ENCODE measurements at regions not wholly inside any gene's neighbourhood (a gene's known extent, or its start where the extent isn't known, plus 50 kb on each side); places are given as distances from the start of the nearest gene placed in this dataset.

DNA sequence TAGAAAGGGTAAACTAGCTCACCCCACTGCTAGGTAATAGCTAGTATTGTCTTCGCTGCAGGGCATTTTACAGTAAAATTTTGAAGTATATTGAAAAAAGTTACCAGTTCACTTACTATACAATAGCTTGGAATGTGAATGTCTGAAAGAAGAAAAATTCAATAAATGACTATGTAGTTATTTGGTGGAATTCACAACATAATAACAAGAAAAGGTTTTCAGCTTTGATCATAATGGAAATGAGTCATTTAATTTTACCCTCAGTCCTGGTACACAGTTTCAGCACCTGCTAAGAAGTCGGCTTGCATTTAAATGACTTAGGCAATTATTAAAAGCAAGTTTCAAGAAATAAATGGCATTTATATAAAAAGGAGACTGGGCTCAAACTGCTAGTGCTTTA, 90.4 kb downstream of the NUP35 start:
- no peak for DNase-seq (ENCODE audit: low spot score)

DNA sequence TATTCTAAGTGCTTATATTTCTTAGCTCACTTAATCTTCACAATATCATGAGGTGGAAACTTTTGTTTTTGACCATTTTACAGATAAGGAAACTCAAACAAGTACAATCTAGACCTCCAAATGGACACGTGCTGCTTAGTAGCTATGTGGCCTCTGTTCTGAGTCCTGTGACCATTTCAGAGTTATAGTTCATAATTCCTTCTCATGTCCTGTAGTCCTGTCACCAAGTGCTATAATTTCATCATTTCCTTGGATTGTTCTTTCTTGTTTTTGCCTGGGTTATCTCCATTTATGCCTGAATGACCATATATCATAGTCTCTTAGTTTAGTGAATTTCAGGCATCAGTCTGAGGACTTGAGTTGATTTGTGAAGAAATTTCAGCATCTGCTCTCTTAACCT, 91.7 kb downstream of the NUP35 start:
- DNase-seq (ENCODE audit: low spot score) = no peak

DNA sequence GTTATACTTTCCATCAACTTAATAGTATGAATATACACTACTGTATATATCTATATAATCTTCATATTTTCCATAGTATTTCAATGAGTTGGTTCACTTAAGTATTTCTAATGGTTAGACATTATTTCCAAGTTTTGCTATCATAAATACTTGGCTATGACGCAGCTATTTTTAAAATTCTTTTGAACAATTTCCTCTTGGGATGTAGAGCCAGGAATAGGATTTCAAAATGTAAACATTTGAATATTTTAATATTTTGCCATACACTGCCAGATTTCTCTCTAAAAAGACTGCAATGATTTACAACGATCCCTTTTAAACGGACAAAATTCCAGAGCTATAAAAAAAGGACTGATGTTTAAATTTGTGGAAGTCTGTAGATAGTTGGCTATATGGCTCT, 95.6 kb downstream of the NUP35 start:
- DNase-seq (ENCODE audit: low spot score) = no peak

DNA sequence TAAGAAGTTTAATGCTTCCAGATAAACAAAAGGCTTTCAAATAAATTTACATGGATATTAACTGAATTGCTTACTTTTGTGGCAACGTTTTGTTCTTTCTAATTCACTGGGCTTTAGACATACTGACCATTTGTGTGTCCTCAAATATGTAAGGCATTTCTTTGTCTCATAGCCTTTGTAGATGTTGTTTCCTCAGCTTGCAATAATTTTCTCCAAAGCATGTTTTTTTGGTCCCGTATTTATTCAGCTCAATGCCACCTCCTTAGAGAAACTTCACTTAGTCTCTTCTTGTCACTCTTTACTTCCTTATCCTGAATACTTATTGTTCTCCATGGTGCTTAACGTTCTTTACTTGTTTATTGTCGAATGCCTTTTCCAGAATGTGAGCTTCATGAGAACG, 98.5 kb downstream of the NUP35 start:
- DNase-seq (ENCODE audit: low spot score) = no peak

DNA sequence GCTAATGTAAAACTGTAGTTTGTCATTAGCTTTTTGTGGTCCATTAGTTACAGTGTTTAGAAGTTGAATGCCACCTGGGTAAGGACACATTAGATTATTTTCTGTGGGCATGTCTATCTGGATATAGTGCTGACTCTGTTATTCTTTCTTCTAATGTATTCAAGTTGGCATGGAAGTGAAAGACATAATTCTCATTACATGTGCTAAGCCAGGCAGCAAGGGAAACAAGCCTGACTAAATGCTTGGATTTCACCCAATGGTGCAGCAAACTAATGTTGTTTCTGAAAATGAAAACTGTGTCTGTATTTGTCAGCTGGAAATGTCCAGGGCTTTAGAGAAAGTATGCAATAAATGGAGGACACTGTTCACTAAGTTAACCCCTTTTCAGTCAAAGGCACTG, 100.7 kb downstream of the NUP35 start:
- DNase-seq (ENCODE audit: low spot score) = no peak

DNA sequence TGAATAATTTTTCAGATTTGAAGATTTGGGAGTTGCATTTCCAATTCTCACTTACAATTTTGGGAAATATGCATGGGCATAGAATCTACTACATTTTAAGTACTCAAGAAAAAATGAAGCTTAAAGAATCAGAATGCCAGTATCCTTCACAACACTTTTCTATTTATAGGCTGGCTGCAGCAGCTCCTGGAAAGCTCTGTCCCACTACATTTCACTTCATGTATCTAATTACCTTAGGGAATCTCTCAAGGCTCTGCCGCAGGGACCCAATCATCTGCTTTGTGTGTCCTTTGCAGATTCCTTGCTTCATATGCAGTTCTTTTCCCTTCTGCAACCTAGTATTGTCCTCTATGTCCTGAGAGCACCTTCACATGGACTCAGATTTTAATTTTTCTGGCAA, 102.9 kb downstream of the NUP35 start:
- DNase-seq (ENCODE audit: low spot score) = no peak

DNA sequence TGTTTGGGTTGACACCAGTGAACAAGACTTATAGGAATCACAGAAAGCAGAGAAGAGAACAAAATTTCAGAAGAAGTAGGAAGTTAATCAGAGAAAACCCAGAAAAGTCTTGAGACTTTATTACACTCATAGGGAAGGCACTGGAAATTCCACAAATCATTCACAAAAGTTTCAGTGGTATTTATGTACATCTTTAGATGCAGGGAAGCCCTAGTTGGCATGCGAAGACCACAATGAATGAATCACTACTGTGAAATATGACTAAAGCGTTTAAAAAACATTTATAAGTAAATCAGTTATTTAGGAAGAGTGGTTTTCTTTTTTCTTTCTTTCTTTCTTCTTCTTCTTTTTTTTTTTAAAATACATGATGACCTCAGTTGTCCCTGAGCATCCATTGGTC, 105.1 kb downstream of the NUP35 start:
- DNase-seq (ENCODE audit: low spot score) = no peak

DNA sequence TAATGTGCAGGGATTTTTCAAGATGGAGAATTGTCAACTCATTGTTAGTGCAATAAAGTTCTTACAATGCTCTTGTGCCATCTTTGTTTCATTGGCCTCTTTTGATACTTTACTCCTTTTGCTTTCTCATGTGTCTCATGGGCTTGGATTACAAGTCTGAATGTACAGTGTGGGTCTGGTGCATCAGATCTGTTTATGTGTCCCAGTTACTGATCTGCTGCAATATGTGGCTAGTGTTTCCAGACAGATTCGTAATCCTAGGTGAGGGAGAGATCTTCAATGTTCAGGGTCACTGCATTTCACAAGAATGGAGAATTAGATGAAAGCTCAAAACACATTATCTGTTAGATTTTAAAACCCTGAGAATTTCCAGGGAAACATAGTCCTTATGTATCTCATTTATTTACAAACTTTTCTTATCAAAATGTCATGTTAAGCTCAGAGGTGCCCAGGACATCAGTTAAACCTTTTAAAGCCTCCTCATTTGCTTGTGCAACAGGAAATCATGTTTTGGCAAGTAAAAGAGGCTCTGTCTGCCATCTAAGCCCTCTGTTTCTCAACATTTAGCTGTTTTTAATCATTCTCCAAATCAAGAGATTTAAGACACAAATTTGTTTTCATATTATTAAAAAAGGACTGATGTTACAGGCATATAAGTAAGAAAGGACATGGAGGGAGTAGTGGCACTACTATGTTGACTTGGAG, 108.1 kb downstream of the NUP35 start:
- DNase-seq (ENCODE audit: low spot score) = no peak

DNA sequence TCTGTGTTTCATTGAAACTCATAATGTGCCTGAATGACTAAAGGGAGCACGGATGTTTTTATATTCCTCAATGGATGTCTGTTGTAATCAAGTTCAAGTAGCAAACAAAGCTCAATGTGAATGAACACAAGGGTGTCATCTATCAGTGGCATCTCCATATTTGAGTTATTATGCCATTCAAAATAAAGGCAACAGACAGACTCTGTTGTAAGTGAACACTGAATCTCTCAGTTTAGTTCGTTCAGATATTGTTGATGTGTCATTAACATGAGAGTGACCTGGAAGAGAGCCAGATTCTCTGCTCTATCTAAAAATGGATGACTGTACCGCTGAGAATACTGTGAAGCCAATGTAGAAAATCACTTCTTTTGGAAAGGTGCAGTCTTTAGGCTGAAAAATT, 118.7 kb downstream of the NUP35 start:
- DNase-seq (ENCODE audit: low spot score) = no peak

DNA sequence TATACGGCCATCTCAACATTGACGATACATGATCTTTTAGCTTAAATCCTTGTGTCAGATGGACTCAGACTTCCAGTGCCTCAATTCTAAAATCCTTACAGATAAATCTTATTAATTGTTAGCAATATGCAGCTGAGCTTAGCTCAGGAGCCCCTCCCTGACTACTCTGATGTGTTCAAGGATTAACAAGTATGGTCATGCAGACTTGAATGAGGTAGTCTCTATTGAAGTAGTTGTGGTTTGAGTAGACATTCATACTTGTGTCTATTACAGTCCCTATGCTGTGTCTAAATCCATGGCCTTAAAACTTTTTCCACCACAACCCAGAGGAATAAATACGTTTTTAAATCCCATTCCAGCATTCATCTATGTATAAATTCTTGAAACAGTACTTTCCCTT, 119.5 kb downstream of the NUP35 start:
- no peak for DNase-seq (ENCODE audit: low spot score)

DNA sequence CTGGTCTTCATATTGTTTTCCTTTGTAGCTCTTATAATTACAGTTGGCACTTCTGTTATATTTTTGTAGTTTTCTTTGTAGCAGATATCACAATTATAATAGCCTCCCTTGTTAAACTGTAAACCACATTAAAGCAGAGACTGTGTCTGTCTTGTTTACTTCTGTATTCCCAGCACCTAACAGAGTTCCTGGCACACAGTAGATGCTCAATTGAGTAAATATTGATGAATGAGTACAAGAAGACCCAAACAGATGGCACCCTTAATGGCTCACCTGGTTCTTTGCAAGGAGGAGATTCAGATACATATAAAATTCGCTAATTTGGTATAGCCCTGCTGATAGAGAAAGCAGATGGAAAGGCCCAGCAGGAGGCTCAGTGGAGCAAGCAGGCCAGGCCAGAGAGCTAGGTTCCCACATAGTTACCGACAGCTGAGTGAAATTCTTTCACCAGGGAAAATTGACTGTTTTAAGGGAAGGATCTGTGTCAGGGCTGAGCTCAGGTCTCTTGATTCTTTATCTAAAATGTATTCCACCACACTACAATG, 120.1 kb downstream of the NUP35 start:
- peak; percentile 2 for DNase-seq (ENCODE audit: low spot score)

DNA sequence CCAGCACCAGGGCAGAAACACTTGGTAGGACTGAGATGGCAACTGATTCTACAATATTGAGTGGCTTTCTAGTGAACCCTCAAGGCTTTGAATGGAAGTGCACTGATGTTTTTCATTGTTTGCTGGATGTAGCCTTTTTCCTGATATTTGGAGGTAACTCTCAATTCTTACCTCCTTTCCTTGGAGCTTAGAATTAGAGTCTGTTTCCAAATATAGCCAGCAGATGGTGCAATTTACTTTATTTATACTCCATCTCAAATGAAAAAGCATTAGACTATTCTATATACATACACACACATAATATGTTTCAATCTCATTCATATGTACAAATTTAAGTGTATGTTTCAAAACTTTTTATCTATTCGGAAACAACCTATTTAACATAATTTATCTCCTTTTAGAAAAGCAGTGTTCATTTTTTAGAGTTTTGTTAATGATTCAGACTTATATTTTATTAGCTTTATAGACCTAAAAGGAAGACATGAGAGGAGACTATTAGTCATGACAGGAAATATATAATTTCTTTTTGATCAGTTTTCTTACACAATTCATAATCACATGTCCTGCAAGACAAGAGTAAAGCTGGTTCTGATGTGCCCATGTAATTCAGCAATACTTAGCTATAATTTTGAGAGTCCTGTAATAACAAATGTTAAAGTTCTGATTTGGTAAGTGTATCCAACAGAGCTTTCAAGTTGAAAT, 124.8 kb downstream of the NUP35 start:
- DNase-seq (ENCODE audit: low spot score) = peak; percentile 41

DNA sequence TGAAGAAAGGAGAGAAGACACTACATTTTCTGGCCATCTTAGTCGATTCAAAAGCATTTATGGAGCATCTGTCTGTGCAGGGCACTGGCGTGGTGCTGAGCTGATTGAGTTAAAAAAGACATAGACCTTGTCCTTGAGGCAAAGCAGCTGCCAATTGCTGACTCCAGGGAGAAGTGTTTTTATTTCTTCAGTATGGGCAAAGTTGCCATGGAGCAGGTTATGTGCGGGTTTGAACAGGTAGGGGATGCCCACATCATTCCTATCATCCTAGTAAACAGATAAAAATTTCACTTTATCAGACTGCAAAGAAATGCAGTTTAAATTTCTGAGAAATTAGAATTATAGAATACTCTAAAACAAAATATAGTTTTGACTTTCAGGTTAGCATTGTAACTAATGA, 125.8 kb downstream of the NUP35 start:
- DNase-seq (ENCODE audit: low spot score) = no peak

DNA sequence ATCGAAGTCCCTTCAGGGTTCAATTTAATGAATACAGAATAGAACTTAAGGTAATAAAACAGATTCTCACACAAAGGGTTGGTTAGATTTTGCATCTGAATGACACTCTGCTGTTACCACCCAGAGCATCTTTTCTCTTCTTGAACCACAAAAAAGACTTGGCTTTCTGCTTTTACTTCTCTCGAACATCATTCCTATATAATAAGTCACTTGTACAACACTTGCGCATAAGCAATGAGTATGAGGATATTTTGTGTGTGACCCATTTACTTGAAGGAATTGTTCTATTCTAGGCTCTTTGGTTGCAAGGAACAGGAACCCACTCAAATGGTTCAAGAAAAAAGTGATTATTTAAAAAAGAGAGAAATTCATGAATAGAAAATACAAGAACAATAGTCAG, 126.2 kb downstream of the NUP35 start:
- no peak for DNase-seq (ENCODE audit: low spot score)

DNA sequence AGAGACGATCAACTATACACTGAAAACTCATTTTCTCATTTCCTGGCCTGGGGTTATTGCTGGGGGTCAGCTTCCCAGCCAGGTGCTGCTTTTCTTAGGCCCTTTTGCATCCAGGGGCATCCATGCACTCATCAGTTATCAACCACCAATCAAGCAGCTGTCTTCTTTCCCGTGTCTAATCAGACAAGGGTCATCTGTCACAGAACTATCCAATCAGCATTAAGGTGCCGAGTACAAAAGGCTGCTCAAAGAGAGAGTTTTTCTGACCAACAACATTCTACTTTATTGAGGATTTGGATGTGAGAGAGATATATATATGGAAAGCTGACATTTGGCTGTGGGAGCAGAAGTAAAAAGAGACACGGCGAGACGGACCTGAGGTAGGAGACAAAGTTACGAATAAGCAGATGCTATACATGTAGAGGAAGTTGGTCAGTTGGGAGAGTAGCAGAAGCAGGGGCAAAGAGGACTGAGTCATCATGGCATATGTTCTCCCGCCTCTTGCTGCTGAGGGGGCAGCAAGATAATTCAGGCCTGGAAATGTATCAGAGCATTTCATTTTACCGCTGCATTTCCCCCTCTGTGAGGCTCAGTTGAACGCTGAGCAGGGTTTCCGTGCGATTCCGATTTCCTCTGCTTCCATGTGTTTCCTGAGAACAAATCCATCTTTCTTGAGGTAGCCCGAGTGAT, 129.3 kb downstream of the NUP35 start:
- no peak for DNase-seq (ENCODE audit: low spot score)

DNA sequence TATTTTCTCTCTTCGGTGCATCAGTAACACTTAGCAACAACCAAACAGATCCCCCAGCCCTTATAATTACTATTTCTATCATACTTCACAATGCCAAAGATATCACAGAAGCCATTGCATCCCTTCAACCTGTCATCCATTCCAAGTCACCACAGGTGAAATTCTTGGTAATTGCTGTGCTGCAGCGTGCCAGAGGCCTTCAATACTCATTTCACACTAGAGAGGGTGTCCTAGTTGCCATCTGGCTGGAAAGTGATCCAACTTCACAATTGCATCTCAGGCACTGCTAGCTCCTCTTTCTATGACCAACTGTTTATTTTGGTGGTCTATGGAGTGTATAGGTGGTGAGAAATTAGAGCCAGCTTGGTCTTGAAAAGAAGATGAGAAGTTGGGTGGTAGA, 131.2 kb downstream of the NUP35 start:
- no peak for DNase-seq (ENCODE audit: low spot score)

DNA sequence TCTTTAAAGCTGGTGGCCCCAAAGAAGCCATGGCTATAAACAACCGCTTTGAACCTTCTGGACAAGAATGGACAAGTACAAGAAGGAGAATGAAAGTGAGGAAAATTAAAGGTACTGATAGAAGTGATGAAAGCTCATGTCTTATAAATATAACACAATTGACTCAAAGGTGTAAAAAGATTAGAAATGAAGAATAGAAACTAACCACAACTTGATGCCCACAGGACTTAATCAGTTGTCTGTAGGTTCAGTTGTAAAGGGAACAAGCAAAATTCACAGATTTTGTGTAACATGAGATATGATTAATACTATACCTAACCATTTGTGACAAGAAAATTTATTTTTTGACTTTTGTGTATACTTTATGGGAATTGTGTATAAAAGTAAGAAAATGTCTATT, 135.7 kb downstream of the NUP35 start:
- no peak for DNase-seq (ENCODE audit: low spot score)

DNA sequence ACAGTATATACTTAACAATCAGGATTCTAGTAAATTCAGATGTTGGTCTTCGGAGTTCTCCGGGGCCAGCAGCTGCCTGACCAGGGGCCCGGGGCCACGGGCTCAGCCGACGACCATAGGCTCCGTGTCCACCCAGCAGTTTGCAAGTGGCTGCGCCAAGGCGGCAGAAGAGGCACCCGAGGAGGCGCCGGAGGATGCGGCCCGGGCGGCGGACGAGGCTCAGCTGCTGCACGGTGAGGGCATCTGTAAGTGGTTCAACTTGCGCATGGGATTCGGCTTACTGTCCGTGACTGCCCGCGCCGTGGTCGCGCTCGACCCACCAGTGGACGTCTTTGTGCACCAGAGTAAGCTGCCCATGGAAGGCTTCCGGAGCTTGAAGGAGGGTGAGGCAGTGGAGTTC, 136.3 kb downstream of the NUP35 start:
- DNase-seq (ENCODE audit: low spot score) = no peak

DNA sequence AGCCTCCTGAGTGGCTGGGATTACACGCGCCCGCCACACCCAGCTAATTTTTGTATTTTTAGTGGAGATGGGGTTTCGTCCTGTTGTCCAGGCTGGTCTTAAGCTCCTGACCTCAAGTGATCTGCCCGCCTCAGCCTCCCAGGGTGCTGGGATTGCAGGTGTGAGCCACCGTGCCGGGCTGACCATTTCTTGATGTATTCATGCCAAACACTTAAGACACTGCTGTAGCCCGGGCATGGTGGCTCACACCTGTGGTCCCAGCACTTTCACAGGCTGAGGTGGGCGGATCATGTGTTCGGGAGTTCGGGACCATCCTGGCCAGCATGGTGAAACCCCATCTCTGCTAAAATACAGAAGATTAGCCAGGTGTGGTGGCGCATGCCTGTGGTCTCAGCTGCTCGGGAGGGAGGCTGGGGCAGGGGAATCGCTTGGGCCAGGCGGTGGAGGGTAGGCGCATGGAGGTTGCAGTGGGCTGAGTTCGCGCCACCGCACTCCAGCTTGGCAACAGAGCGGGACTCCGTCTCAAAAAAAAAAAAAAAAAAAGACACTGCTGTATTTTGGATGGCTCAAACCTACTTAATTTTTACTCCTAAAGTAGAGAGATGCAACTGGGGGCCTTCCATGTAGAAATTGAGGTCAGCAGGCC, 140.8 kb downstream of the NUP35 start:
- no peak for DNase-seq (ENCODE audit: low spot score)

DNA sequence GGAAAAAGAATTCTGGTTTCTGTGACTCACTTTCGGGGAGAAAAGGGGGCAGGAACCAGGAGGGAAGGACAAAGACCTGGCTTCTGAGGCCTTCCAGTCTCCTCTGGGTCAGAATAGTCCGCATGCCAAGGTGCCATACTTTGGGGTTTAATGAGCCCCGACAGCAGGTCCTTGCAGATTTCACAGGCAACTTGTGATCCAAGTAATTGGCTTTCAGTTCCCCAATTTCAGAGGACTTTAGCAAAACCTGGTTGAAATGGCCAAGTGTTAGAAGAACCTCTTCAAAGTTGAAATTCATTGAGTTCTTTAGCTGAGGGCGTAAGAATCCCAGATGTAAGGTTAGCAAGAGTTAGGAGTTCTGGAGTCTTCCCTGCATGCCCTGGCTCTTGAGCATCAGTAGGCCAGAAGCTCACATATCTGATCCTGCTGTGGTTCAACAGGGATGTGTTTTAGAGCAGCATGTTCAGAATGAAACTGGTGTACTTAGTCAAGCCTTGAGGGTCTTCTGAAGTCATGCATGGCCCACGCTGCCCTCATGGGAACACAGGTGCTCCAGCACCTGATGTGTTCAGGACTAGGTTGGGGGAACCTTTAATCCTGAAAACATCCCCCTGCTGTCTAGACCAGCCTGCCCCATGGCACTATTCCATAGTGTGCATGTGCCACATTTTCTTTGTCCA, 143.0 kb downstream of the NUP35 start:
- no peak for DNase-seq (ENCODE audit: low spot score)

DNA sequence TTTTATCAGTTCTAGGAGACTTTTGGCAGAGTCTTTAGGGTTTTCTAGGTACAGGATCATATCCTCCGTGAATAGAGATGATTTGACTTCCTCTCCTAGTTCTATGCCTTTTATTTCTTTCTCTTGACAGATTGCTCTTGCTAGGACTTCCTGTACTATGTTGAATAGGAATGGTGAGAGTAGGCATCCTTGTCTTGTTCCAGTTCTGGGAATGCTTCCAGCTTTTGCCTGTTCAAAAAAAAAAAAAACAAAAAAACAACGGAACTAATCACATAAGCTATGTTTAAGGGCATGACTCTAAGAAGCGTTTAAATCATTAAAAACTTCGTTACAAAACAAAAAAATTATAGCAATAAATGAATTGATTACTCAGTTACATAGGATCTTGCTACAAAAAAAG, 145.7 kb downstream of the NUP35 start:
- no peak for DNase-seq (ENCODE audit: low spot score)

DNA sequence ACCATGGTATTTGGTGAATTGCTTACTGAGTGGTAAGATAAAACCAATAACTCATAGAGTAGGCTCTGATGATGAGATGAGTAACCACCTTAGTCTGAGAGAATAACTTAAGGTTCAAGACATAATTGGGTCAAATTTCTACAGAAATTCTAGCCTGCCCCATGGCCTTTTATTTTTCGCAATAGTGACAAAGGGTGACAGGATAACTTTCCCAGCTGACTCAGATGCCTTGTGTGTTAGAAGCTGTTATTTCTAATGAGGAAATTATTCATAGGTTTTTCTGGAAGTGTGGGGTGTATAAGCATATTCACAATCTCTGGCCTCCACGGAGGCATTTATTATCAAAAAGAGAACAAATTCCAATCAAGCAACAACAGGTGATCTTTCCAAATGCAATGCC, 159.0 kb downstream of the NUP35 start:
- no peak for DNase-seq (ENCODE audit: low spot score)

Measured in SW480 (cell line).